GM21576 (cell line): ENCODE measurements at regions not wholly inside any gene's neighbourhood (a gene's known extent, or its start where the extent isn't known, plus 50 kb on each side); places are given as distances from the start of the nearest gene placed in this dataset.
"Not testable (repeated sequence)": the region's sequence is repeated elsewhere in the genome, so short reads cannot be mapped to it uniquely, and the experiment has no call there.

Experiments
- ATAC-seq: cut with Tn5 transposase; IDR thresholded peaks from one replicate; pipeline ENCODE4 v1.9.1; 2021; ENCODE audit warnings: mild to moderate bottlenecking, moderate library complexity; ENCODE audit not compliant: unreplicated experiment

DNA sequence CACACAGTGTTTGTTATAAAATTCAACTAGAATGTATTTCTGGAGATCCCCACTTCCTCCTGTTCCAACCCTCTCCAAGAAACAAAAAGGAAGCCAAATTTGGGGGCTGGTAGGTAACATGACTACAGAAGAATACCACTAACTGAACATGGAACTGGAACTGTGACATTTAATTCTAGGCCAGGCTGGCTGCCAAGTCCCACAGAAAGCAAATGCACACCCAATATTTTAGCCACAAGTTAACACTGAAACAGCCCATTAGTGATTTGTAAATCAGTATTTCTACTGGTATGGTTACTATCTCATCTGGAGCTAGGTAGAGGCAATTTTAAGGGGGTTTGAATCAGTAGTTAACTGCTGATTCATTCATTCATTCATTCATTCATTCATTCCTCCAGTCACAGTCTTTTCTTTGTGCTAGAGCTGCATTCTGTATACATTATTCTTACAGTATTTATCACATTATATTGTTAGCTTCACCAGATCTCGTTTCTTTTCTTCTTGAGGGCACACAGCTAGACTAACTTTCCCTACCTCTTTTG is 131.7 kb upstream of the GDNF start:
- no peak for ATAC-seq

DNA sequence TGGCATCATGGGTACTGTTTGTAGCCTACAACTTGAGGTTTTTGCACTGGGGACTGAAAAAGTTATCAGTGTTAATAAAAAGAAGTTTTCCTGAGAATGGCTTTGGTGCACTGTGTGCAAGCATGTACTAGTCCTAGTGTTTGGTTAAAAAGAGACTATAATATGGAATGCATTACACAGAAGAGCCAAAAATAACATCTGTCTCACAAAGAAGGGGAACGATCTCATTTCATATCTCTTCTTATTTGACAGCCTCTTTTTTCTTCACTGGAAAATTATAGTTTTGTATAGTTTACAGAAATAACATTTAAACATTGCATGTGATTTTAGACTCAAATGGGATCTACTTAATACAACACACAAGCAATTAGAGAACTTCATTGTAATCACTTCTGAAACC is 127.0 kb upstream of the GDNF start:
- ATAC-seq, result no peak

DNA sequence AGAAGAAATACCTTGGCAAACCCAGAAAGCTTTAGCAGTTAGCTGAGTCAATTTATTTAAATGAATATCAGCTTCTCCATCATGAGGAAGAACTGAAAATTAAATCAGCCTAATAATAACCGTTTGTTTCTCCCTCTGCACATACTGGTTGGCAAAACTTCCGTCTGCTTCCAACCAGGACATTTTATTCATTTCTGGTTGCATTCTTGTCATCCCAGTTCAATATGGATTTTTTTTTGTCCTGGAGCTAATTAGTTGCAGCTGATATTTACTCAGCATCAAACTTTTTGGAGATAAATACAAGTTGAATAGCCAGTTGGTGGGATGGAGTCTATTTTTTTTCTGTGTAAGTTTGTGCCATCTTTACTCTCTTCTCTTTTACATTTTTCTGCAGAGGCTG is 126.5 kb upstream of the GDNF start:
- ATAC-seq, result no peak

DNA sequence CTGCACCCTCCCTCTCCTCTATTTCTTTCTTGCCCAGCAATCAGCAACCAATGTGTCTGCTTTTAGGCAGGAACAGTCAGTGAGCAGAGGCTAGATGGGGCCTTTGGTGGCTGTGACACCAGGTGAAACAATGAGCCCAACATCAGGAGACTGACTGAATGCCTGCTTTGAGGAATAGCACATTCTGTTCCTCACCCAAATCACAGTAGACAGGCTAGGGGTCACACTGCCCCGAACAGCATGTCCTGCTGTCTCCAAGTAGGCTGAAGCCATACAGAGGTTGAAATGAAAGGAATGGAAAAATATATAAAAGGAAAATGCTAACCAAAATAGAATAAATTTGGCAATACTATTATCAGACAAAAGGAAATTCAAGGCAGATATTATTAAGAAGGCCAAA is 122.5 kb upstream of the GDNF start:
- ATAC-seq, result no peak

DNA sequence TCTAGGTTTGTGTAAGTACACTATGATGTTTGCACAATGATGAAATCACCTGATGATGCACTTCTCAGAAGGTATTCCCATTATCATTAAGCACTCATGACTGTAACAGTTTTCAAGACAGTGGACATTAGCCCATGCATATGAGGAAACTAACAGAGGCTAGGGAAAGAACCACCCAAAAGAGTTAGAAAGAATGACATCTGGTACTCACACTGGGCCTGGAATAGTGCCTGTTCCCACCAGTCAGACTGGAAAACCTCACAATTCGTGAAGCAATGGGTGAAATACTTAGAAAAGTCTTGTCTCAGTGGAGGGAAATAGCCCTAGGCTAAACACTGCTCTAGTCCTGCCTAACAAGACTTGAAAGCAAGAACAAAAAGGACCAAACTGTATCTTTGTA is 117.4 kb upstream of the GDNF start:
- ATAC-seq, result no peak

DNA sequence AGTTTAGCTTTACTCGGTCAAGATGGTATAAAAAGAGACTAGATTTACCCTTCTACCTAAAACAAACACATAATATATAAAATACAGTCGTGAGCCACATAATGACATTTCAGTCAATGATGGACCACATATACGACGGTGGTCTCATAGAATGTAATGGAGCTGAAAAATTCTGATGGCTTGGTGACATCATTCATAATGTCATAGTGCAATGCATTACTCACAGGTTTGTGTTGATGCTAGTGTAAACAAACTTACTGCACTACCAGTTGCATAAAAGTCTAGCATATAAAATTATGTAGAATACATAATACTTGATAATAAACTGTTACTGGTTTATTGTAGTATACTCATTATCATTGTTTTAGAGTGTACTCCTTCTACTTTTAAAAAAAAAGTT is 115.9 kb upstream of the GDNF start:
- ATAC-seq, result no peak

DNA sequence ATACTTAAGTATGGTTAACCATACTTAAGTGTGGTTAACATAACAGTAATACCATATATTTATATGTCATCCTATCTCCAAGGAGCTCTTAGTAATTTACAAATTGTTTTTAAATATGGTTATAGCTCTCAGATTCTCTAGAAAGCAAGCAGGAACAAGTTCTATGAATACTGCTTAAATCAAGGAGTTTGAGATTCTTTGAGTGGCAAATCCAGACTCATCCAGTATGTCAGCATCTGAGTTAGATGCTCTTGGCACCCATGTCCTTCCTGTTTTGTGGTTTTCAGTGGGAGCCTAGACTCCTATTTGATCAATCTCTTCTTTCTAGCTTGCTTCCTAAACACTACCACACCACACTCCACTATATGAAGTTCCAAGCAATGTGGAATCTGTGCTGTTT is 114.7 kb upstream of the GDNF start:
- no peak for ATAC-seq

DNA sequence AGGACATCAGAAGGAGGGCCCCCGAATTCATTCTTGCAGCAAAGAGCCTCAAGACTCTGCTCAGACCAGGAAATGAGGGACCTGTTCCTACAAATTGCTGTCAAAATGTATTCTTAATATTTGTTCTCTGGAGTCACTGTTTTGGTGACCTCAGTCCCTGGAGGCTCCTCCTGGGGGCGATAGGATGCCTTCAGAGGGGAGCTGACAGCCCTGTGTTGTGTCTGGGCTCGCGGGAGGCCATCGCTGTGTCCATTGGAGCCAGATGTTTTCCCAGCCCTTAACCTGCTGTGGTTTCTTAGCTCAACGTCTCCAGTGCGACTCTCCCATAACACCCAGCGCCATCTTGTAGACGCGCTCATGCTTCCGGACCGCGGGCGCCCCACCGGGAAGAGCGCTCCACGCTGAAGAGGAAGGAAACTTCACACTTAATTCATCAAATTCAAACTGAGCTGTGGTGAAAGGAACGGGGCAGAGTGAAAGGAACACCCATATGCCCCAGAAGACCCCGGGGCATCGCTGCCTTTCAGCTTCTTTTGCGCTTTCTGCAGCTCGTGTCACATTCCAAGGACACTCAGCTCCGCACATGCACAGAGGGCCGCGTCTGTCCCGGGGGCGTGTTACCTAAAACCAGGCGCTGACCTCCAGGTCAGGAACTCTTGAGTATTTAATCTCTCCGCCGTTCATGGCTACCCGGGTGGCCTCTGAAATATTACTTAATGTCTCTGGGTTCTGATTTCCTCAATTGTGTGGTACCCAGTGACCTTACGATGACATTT is 112.3 kb upstream of the GDNF start:
- ATAC-seq, result no peak

DNA sequence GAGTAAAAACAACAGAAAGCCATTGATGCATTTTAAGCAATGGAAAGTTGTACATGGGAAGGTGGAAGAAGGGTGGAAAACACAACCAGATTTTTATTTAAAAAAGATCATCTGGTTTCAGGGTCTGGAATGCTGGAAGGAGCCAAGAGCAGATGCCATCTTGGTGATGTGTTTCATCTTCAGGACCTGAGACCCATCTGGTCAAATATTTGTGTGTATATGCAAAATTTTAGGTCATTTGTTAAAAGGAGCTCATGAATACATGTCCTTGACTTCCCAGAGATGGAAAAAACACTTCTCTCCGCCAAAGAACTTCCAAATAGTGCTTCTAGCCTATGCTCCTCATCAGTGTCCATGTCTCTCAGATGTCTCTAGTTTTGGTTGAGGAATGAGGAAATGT is 110.6 kb upstream of the GDNF start:
- no peak for ATAC-seq

DNA sequence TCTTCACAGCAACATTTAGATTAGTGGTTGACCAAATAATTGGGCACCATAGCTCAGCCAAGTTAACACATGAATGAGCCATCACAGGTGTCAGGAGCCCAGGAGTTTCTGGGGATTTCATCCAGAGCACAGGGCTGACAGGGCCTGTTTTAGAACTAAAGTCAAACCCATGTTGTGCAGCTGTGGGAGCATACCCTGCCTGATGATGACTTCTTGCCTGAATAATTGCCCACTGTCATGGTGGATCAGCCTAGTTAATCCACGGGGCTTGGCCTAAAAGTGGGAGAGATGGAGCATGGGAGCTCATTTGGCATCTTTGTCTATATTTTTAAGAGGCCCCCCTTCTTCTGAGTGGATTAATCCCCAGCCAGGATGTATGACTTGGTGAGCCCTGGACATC is 105.6 kb upstream of the GDNF start:
- no peak for ATAC-seq

DNA sequence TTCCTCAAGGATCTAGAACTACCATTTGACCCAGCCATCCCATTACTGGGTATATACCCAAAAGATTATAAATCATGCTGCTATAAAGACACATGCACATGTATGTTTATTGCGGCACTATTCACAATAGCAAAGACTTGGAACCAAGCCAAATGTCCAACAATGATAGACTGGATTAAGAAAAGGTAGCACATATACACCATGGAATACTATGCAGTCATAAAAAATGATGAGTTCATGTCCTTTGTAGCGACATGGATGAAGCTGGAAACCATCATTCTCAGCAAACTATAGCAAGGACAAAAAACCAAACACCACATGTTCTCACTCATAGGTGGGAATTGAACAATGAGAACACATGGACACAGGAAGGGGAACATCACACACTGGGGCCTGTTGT is 103.3 kb upstream of the GDNF start:
- not testable (repeated sequence) for ATAC-seq

DNA sequence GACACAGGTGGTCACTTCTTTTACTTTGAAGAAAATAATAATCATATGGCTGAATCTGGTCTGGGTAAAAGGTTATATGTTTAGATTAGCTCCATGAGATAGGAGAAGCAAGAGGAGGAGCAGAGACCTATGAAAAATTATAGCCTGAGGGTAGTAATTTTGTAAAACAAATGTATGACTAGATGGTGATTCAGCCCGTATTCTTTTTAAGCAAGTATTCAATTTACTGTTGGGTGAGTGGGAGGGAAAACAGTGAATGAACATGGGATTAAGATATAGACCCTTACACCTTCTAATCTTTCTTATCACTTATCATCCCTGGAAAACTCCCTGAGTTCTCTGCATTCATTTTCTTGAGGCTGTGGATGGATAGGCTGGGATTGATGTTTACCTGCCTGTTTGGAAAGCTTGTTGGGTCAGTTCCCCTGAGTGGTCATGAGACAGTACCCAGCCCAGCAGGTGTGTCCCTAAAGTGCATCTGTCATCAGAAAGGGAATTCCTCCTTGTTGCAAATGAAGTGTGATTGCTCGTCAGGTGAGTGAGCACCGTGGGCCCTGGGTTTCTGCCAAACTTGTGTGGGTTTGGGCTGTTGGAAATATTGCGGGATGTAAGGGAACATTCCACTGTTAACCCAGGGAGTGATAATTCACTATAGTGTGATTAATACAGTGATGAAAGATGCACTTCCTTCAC is 101.2 kb upstream of the GDNF start:
- no peak for ATAC-seq

DNA sequence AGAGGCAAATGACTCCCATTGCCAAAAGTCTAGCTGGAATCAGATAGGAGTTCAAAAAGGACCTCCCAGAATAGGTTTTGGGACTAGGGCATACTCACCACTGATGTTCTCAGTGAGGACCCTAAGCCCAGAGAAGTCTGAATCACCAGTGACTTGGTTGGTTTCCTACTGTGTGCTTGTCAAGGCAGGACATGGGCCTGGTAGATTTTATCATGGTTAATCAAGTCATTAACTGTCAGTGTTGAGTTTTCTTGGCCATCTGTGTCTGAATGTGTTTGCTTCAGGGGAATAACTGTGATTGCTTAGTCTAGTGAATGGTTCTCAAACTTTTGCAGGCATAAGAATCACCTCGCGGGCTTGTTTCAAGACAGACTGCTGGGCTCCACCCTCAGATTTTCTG is 99.0 kb upstream of the GDNF start:
- ATAC-seq, result no peak

DNA sequence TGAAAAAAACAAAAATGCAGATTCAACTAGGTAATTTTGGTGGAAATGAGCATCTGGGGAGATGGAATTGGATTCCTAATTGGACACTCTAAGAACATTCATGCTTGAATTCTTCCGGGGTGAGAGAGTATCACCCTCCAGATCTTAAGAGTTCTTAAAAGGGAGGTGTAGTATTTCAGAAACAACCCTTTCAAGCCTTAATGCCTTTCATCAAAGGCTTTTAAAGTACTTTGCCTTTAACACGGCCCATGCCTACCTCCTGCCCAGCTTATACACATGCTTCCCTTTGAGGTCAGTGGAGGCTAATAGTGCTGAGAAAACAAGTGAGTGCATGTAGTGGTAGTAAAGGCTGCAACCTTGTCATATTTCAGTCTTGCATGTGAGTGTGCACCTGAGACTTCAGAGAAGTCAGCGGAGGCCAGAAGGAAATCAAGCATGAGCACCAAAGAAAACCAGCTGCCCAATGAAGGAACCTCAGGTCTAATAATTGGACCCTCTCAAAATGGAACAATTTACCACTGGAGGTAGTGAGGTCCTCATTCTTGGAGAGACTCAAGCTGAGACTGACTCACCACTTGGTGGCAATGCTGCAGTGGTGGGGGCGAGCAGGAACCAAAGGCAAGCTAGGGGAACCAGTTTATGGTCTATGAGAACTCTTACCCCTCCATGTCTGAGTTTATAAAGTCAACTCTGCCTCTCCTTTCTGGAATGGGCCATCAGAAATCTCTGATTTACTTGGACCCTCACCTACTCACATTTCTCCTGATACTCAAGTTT is 98.4 kb upstream of the GDNF start:
- no peak for ATAC-seq

DNA sequence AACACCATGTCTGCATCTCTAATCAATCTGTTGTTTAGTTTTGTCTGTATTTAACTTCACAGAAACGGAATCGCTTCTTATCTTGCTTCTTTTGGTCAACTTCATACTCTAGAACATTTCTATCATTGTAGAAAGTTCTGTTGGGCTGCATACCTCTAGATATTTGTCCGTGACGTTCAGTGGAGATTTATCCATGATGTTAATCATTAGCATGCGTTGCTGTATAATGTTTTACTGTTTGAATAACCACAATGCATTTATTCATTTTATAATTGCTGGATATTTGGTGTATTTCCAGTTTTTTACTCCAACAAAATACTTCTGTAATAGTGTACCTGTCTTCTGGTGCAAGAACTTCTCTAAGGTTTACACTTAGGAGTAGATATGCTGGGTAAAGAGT is 96.2 kb upstream of the GDNF start:
- ATAC-seq, result no peak

DNA sequence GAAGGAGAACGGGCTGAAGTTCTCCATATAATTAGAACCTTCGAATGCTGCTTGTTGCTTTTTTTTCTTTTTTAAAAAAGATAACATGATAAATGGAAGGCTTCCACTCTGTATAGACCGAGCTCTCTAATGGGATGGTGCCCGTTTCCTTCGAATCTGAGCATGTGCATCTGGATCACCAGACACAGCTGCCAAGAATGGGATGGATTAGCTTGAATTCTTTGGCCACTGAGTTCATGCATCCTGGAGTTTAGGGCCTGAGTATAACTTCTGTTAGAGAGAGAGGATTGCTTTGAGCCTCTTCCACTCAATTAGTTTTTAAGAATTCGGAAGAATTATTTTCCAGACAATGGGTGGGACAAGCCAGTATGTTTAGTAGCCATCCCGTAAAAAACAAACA is 93.7 kb upstream of the GDNF start:
- no peak for ATAC-seq

DNA sequence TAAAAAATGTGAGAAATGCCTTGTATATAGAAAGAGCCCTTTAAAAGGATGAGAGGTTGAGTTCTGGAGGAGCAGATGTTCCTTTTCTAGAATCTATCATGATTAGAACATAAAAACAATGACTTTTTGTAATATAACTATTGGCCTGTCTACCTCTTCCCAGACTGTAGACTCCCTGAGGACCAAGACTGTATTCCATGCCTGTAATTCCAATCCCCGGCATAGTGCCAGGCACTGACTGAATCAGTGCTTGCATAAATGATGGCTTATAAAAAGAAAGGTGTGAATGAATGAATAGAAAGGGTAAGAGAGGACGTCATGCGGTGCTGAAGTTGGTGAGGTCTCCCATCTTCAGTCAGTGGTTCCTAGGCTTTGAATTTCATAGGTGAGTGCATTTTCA is 92.6 kb upstream of the GDNF start:
- no peak for ATAC-seq

DNA sequence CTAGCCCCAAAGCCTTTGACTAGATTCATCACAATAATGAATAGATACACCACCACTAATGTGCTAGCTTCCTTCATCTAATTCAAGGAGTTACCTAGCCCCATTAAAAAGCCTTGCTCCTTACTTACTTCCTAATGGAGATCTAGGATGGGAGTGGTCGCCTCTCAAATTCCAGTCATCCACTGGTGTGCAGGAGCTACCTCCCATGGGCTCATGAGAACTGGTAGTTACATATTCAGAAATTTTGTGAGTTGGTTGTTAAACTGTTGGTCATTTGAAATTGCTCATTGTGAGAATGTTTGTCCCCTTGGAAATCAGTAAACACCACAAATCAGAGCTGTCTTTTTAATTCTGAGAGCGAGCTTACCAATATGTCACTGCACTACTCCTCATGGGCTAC is 91.7 kb upstream of the GDNF start:
- ATAC-seq, result no peak

DNA sequence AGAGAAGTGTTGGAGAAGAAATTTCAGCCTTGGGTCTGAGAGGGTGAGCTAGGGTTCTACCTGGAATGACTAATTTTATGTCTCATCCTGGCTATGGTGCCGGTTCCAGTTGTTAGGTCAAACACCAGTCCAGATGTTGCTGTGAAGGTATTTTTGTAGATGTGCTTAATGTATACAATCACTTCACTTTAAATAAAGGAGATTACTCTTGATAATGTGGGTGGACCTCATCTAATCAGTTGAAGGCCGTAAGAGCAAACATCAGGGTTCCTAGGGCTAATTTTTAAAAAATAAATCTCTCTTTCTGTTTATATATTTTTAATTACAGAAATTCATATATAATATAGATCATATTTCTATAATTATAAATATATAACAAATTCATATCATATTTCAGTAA is 90.5 kb upstream of the GDNF start:
- no peak for ATAC-seq

DNA sequence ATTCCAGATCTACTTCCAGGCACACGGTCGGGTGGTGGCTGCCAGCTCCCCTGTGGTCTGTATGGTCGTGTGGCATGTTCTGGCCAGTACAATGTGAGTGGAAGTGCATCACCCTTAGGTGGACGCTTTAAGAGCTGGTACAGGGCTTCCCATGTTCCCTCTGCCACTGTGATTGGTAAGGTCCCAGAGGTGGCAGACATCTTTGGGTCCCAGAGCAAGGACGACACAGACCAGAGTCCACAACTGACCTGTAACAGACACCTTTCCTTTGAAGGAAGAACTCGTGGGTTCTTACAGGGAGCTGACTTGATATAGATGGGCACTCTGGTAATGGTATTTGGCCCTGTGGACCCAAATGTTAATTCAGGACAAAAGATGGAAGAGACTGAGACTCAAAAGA is 90.0 kb upstream of the GDNF start:
- no peak for ATAC-seq

DNA sequence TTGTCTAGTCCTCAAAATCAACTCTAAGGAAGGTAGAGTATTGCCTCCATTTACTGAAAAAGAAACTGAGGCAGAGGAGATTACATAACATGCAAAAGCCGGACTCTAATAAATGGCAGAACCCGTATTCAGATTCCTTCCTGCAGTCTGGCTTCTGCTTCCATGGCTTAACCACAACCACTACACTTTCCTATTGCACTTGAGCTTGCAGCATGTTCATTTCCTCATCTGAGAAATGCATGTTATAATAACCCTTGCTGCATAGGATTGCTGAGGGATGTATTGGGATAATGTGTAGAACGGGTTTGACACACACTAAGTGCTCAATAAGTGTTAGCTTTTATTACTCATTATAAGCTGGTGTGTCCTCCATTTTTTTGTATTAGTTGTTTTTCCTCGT is 87.9 kb upstream of the GDNF start:
- ATAC-seq, result not testable (repeated sequence)

DNA sequence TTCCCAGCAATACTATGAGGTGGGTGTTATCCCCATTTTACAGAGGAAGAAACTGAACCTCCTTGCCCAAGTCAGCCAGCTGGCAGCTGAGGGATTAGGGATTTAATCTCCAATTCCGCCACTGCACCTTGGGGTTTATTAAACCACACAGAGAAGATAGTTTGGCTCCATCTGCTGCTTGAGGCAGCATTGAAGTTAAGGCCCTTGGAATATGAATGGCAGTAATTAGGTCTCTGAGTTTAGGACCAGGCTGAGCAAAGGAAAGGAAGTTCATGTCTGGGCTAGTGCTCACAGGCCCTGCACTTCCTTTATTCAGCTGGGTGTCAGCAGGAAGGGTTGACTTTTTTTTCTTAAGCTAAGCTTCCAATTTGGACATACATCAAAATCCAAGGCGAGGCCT is 86.9 kb upstream of the GDNF start:
- no peak for ATAC-seq
